NCI-H510A treated with DMSO at 0.1 percent for 48 hours (cell line): ENCODE measurements at regions not wholly inside any gene's neighbourhood (a gene's known extent, or its start where the extent isn't known, plus 50 kb on each side); places are given as distances from the start of the nearest gene placed in this dataset.

Experiments
- DNase-seq: peaks from one replicate; lab custom pipeline; 2025; lab: John Stamatoyannopoulos, UW

DNA sequence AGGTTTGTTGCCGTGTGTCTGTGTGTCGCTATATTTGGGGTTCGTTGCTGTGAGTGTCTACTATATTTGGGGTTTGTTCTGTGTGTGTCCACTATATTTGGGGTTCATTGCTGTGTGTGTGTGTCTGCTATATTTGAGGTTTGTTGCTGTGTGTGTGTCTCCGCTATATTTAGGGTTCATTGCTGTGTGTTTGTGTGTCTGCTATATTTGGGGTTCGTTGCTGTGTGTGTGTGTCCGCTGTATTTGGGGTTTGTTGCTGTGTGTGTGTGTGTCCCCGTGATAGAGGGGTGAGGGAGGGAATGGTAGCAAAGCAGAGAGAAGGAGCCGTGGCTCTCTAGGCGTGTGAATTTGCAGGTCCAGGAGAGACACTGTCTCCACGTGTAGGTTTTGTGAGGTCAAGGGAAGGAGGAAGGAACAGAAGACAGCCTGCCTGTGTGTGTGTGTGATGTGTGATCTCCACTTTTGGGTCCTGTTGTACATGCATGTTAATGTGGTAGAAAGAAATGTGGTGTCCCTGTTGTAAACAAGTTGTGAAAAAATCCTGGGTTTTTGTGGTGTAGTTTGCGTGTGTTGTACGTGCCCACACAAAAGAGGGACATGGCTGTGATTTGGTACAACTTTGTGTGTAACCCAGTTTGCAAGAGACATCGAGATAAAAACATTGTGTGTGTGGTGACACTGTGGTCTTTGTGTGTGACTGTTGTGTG, 56.3 kb upstream of the ECE1 start:
- DNase-seq, result no peak

DNA sequence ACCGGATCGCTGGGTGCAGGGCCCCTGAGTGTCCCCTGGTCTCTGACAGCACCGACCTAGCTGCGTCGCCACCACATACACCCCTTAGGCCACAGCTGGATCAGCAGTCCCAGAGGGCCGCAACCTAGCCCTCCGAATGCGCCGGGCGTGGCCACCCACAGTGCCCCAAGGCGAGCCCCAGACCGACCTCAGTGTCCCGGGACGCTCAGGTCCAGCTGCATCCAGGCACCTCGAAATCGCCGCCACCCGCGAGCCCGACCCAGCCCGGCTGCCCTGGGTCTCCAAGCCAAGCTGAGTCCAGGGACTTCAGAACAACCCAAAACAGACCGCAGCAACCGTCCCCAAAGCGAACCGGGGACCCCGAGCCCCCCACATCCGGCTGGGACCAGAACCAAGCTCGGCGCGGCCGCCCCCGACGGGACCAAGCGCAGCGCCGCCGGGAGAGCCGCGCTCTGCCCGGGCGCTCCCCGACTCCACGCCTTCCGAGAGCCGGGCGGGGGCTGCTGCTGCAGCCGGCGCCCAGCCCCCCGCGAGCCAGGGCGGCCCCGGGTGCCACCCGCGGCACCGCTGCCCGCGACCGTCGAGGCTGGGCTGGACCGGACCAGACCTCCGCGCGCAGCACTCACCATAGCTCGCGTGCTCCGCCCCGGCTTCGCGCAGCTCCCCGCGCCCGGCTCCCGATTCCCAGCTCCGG, 54.6 kb upstream of the ECE1 start:
- DNase-seq, result no peak

DNA sequence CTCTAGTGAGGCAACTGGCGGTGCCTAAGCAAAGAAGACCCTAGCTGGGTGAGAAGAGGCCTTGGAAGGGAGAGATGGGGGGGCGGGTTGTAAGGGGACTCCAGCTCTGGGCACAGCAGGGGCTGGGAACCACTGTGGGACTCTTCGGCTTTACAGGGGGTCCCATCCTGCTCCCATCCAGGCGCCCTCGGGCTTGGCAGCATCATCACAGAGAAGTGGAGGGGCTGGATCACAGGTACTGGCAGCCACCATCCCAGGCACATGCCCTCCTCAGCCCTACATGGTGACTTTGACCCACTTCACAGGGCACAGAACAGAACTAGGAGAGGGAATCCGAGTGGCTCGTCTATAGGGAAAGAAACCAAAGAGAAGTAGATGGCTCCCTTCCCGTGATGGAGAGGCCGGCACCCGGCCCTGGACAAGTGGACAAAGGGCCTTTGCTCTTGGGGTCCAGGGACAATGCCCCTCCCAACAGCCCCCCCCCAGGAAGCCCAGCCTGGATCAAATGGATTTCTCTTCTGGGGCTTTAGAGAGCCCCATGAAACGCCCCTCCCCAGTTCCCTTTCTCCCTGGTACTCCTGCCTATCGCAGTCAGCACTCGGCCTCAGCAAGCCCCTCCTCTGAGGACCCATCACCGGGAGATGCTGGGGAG, 54.0 kb upstream of the ECE1 start:
- no peak for DNase-seq

DNA sequence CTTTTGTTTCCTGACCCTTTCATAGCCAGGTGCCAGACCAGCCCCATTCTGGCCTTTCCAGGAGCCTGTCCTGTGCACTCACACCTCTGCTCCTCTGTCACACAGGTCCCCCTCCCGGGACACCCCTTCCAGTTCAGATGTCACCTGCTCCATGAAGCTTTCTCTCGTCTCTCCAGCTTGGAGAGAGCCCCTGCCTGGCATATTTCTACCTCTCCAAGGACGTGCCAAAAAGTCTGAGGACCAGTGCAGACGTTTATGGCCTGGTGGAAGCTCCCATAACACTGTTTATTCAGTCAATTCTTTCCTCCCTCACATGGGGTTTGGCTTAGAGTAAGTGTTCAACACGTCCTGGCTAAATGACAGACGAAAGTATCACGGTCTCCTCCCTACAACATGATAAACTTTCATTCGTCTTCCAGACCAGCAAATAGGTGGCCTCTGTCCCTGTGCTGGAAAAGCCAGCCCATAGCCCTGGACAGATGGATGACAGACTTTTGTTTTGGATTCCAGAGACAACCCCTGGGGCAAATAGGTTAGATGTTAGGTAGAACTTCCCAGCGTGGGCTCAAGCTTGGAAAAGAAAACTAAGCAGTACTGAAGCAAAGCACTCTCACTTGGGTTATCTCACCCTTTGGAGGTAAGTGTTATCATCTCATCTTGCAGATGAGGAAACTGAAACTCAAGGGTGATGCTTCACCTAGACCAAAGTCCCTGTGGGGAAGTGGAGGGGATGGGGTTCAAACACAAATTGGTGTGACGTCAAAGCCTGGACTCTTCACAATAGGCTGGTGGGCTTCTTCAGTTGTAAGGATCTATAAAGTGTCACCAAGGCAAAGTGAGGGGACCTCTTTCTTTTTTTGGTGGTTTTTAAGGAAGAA, 52.9 kb upstream of the ECE1 start:
- no peak for DNase-seq

DNA sequence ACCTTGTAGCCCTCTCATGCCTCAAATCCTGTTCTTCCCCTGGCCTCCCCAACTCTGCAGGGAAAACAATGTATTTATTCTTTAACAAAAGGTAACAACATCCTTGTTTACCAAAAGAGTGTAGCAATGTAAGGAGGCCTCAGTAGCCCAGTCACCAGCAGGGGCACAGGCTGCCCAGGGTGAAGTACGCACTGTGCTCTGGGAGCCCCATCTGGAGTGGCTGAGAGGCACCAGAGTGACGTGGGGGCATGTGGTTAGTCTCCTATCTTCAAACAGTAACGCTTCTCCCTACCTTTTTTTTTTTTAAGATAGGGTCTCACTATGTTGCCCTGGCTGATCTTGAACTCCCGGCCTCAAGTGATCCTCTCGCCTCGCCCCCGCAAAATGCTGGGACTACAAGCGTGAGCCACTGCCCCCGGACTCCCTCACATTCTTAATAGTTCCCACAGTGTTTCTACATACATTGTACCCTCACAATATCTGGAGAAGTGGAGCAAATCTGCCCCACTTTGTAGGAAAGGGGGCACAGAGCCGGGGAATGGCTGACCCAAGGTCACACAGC, 51.3 kb upstream of the ECE1 start:
- DNase-seq, result no peak

DNA sequence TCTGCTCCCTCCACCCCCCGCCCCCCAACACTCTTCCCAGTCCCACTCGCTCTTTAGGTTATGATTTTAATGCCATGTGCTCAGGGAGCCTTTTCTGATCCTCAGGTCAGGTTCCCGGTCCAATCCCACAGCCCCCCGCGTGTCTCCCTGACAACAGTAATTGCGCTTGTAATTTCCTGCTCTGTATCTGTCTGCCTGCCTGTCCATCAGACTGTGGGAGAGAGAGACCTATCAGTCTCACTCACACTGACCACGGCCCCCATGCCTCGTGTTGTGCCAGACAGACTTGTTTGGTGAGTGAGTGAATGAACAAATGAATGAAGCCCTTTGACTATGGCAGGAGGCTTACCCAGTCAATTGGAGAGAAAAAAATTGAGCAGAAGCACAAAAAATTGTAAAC, 50.8 kb upstream of the ECE1 start:
- DNase-seq, result no peak

DNA sequence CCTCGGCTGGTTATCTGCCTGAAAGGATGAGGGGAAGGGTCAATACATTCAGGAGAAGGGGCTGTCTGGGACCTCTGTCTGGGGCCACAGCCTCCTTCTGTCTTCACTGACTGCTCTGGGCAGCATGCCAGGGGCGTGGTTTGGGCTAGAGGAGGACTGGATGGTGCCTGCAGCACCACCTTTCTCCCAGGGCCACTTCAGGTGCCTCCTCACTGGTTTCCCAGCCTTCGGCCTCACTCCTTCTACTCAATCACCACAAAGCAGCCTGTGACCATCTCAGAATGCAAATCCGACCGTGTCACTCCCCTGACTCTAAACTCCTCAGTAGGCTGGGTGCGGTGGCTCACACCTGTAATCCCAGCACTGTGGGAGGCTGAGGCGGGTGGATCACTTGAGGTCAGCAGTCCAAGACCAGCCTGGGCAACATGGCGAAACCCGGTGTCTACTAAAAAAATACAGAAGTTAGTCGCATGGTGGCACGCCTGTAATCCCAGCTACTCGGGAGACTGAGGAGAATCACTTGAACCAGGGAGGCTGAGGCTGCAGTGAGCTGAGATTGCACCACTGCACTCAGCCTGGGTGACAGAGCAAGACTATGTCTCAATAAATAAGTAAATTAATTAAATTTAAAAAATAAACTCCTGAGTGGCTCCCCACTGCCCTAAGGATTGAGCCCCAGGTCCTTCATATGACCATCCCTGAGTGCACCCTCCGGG, 50.1 kb upstream of the ECE1 start:
- peak; percentile 66 for DNase-seq
